GM12891 (cell line): ENCODE measurements at regions not wholly inside any gene's neighbourhood (a gene's known extent, or its start where the extent isn't known, plus 50 kb on each side); places are given as distances from the start of the nearest gene placed in this dataset.
"Not testable (repeated sequence)": the region's sequence is repeated elsewhere in the genome, so short reads cannot be mapped to it uniquely, and the experiment has no call there.

Experiments
- PAX5 ChIP-seq: IDR thresholded peaks from 2 replicates; pipeline ENCODE4 v1.6.1; 2011; ENCODE audit warnings: low read length, moderate library complexity, mild to moderate bottlenecking; ENCODE audit not compliant: insufficient read depth, severe bottlenecking
- POLR2A ChIP-seq: IDR thresholded peaks from 2 replicates; pipeline ENCODE4 v1.6.1; 2011; ENCODE audit warnings: low read depth, low read length, control low read depth
- POLR2AphosphoS5 ChIP-seq: IDR thresholded peaks from 2 replicates; pipeline ENCODE4 v1.6.1; 2011; ENCODE audit warnings: low read depth, low read length, control low read depth
- SPI1 ChIP-seq: IDR thresholded peaks from 2 replicates; pipeline ENCODE4 v1.6.1; 2011; ENCODE audit warnings: low read depth, low read length, control low read depth
- TAF1 ChIP-seq: IDR thresholded peaks from 2 replicates; pipeline ENCODE4 v1.6.1; 2011; ENCODE audit warnings: low read depth, low read length, control low read depth

GRCh38 chr1:187073035-187073560 lies 244.3 kb downstream of the PLA2G4A start:
- not testable (repeated sequence) for TF ChIP-seq POLR2AphosphoS5, TAF1, PAX5, SPI1
- 0 out of 2 replicates have a peak, but pooled peaks have one; percentile 26 for TF ChIP-seq POLR2A
